ENCODE measurements at regions not wholly inside any gene's neighbourhood (a gene's known extent, or its start where the extent isn't known, plus 50 kb on each side); places are given as distances from the start of the nearest gene placed in this dataset.

DNA sequence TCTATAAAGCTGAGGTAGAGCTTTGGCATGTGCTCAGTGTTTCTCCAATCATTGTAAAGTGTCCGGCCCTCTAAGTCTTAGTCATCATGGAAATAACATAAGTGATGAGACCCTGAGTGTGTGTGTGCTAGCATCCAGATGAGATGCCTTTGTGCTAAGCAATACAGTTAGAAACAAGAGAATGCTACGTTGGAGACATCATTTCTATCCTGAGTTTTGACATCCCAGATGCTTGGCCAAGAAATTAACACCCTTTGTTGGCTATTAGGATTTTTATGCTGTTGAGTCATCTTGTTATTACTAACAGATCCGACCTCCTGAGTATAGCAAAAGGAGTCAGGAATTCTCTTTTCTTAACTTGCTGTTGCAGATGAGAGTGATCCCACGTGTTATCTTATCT is 508.0 kb downstream of the GADD45G start:
- Histone ChIP-seq H3K36me3 (replicated peaks) (no peaks in the 10 kb centered on the region), H3K27ac (no peak overlapping the region), H3K27me3 (replicated peaks) (no peaks in the 10 kb centered on the region), H3K4me3 (ENCODE audit: low read depth, low read length) (no peak overlapping the region)
- DNase-seq: peak; percentile 24
- in situ Hi-C loops (cut with HindIII; ENCODE audit: low pct_ligation_motif_present, low sequenced_read_pairs): no loop called here
- no peak for TF ChIP-seq CTCF (IDR thresholded peaks at IDR 0.05; ENCODE audit: low read depth, low read length, missing control alignments)

- H3K27me3 ChIP-seq (replicated peaks): no peaks in the 10 kb centered on the region
- H3K4me3 ChIP-seq (ENCODE audit: low read depth, low read length): no peak overlapping the region
- DNase-seq: peak; percentile 32
- in situ Hi-C loops (cut with HindIII; ENCODE audit: low pct_ligation_motif_present, low sequenced_read_pairs): no loop called here
- H3K36me3 ChIP-seq (replicated peaks): no peaks in the 10 kb centered on the region
- no peak for TF ChIP-seq CTCF (IDR thresholded peaks at IDR 0.05; ENCODE audit: low read depth, low read length, missing control alignments)
- H3K27ac ChIP-seq: no peak overlapping the region
Observed at GRCh38 chr9:90114641-90115425, 510.0 kb downstream of the GADD45G start.

- H3K4me3 ChIP-seq (ENCODE audit: low read depth, low read length): no peak overlapping the region
- H3K36me3 ChIP-seq (replicated peaks): no peaks in the 10 kb centered on the region
- DNase-seq: no peak
- H3K27ac ChIP-seq: no peak overlapping the region
- H3K27me3 ChIP-seq (replicated peaks): no peaks in the 10 kb centered on the region
- in situ Hi-C loops (cut with HindIII; ENCODE audit: low pct_ligation_motif_present, low sequenced_read_pairs): no loop called here
- no peak for TF ChIP-seq CTCF (IDR thresholded peaks at IDR 0.05; ENCODE audit: low read depth, low read length, missing control alignments)
Observed at GRCh38 chr9:90121762-90122161, 517.0 kb downstream of the GADD45G start.

- no peak for DNase-seq
- Histone ChIP-seq H3K27ac (no peak overlapping the region), H3K4me3 (ENCODE audit: low read depth, low read length) (no peak overlapping the region), H3K27me3 (replicated peaks) (no peaks in the 10 kb centered on the region), H3K36me3 (replicated peaks) (no peaks in the 10 kb centered on the region)
- TF ChIP-seq CTCF (IDR thresholded peaks at IDR 0.05; ENCODE audit: low read depth, low read length, missing control alignments): no peak
- in situ Hi-C loops (cut with HindIII; ENCODE audit: low pct_ligation_motif_present, low sequenced_read_pairs): no loop called here
Observed at GRCh38 chr9:90124961-90125360, 517.7 kb downstream of the DIRAS2 start.

DNA sequence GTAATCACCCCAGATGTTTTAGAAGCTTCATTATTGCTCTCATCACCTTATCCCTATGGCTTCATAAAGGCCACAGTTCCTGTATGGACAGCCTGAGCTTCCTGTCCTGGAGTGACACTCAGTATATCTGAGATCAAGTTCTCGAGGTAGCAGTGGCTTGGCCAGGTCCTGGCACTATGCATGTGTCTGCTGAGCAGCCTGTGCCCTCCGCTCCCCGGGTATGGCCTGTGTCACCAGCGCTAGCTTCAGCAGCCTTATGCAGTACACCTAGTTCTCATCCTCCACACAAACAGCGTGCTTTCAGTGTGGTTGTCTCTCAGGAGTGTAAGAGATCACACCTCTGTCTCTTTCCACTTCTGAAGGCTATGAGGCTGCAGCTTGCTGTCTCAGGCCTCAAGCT is 514.7 kb downstream of the DIRAS2 start:
- Histone ChIP-seq H3K27me3 (replicated peaks) (no peaks in the 10 kb centered on the region), H3K27ac (no peak overlapping the region), H3K36me3 (replicated peaks) (no peaks in the 10 kb centered on the region), H3K4me3 (ENCODE audit: low read depth, low read length) (no peak overlapping the region)
- DNase-seq: no peak
- in situ Hi-C loops (cut with HindIII; ENCODE audit: low pct_ligation_motif_present, low sequenced_read_pairs): no loop called here
- TF ChIP-seq CTCF (IDR thresholded peaks at IDR 0.05; ENCODE audit: low read depth, low read length, missing control alignments): no peak

All from brain microvascular endothelial cell (primary cell).